HG03135 (cell line): ENCODE measurements at regions not wholly inside any gene's neighbourhood (a gene's known extent, or its start where the extent isn't known, plus 50 kb on each side); places are given as distances from the start of the nearest gene placed in this dataset.
"Not testable (repeated sequence)": the region's sequence is repeated elsewhere in the genome, so short reads cannot be mapped to it uniquely, and the experiment has no call there.

Source experiments
- ATAC-seq: cut with Tn5 transposase; IDR thresholded peaks from one replicate; pipeline ENCODE4 v1.9.1; 2021; ENCODE audit warnings: mild to moderate bottlenecking, moderate library complexity; ENCODE audit not compliant: unreplicated experiment

DNA sequence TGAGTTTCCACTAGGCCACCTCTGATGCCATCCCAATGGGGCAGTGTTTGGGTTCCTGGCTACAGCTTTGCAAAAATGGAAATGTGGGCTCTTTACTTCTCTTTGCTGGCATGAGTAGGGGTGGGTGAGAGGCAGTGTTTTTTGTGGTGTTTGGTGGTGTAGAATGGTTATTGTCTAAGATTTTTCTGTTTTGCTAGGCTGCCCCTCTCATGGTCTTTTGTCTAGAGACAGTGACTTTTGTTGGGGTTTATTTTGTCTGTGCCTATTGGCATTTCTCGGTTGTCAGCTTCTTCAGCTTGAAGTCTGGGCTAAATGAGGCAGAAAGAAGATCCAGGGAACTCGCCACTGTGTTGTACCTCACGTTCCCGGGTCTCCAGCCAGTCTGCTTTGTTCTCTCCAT lies 112.1 kb downstream of the CENPF start:
- ATAC-seq = no peak

DNA sequence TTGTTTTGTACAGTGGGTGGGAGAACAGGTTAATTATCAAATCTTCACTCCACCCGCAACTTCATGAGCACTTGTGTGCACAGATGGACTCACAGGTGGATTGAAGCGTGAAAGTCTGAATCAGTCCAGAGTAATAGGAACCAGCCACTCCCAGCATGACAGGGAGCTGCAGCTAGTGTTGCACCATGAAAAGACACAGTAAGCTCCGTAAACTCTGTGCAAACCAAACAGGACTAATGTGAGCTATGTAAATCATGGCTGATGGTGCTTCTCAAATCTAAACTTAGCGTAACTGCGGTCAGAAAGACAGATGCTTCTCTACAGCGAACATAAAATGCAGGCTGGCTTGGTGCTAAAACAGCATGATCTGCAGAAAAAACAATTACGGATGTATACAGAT lies 114.4 kb downstream of the CENPF start:
- no peak for ATAC-seq

DNA sequence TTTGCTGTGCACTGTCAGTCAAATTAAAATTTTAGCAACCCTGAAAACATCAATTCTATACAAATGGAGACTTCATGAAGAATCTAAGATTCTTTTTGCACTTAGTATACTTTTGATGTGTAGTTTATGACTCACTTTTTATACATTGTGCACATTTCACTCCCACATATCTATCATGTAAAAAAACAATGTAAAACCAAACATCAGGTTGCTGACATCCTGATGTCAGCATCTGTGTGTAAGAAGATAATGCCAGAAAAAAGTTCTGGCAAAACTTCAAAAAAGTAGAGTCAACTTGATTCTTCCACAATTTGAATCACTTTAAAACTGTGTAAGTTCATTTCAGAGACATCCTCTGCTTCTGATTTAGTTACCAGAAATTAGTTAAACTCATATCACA lies 115.7 kb downstream of the CENPF start:
- no peak for ATAC-seq

DNA sequence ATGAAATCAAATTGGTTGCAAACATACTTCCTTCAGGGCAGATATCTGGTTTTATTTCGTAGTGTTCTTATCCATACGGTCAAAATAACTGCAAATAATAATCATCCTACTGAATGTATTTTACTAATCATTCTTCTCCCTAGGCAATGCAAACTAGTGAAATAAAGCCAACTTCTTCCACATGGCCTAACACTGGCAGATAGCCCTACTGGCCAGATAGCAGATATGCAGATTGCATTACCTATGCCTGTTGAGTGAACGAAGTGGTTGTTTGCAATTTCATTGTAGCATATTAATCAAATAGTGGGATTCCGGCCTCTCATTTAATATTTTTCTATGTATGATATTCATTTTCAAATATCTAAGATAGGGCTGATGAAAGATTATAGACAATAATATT lies 116.2 kb downstream of the CENPF start:
- no peak for ATAC-seq

DNA sequence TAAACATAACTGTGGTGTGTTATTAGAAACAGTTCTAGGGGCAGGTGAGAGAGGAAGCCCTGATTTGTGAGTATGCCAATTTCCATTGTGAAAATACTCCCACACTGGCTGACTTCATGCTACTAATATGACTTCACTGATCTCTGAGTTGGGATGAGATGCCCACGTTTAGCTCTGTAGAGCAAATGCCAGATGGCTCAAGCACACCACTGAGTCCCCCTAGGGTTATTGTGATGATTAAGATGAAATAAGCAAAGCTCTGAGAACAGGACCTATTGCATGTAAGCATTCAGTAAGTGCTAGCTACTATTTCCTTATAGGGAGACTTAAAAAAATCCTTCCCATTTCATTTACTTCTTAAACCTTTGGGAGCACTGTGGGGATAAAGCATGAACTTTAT lies 117.6 kb downstream of the CENPF start:
- ATAC-seq = no peak

DNA sequence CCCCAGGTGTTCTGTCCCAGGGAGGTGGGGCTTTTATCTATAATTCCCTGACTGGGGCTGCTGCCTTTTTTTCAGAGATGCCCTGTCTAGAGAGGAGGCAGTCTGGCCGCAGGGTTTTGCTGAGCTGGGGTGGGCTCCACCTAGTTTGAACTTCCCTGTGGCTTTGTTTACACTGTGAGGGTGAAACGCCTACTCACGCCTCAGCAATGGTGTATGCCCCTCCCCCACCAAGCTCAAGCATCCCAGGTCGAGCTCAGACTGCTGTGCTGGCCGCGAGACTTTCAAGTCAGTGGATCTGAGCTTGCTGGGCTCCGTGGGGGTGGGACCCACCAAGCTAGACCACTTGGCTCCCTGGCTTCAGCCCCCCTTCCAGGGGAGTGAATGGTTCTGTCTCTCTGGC lies 124.3 kb downstream of the CENPF start:
- no peak for ATAC-seq

DNA sequence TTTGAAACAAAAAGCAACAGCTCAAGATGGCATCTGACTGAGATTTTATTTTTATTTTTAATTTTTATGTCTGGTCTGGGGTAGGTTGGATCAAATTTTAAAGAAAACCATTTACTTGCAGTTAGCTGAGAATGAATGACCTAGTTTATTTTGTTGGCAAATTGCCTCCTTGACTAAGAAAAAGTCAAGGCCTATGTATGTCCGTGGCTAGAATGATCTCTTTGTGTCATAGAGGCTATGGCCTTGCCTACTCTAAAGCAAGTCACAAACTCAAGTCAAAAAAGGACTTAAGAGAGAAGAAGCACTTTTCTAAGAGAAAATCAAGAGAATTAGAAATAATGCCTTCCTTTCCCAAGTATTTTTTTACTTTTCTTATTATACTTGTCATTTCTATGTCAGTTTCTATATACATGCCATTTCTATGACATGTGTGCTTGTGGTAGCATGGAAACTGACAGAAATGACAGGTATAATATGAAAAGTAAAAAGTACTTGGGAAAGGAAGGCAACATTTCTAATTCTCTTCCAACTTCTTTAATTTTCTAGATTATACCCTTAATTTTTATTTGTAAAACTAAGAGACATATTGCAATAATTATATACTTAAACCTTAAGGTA lies 136.7 kb downstream of the CENPF start:
- ATAC-seq = no peak

DNA sequence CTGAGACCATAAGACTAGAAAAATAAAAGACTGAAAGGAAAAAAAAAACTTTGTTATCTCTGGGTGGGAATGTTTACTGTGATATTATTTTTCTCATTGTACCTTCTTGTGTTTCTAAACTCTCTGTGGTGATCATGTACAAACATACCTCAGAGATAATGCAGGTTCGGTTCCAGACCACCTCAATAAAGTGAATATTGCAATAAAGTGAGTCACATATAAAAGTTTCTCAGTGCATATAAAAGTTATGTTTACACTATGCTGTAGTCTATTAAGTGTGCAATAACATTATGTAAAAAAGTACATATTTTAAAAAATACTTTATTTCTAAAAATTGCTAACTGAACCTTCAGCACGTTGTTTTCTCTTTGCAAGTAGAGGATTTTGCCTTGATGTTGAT lies 137.5 kb downstream of the CENPF start:
- no peak for ATAC-seq

DNA sequence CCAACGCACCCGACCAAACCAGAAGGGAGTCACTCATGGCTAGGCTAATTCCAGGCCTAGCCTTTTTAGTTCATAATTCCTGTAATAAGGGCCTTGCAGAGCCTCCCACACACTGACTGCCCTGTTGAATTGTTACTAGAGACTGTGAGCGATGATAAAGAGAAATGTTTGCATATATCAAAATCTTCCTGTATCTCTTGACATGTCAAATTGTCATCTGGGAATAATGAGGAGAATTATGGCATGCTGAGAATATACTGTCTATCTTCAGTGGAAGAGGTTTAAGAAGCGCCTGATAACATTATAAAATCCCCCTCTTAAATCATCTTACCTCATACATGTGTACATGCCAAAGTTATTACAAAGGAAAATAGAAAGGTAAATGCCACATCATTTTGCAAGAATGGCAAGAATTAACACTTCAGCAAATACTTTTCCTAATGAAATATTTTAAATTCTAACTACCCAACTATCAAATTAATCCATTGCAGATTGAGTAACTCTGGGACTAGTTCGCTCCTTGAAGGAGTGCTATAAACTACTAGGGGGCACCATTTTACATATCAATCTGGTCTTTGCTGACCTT lies 144.1 kb downstream of the CENPF start:
- ATAC-seq = no peak

DNA sequence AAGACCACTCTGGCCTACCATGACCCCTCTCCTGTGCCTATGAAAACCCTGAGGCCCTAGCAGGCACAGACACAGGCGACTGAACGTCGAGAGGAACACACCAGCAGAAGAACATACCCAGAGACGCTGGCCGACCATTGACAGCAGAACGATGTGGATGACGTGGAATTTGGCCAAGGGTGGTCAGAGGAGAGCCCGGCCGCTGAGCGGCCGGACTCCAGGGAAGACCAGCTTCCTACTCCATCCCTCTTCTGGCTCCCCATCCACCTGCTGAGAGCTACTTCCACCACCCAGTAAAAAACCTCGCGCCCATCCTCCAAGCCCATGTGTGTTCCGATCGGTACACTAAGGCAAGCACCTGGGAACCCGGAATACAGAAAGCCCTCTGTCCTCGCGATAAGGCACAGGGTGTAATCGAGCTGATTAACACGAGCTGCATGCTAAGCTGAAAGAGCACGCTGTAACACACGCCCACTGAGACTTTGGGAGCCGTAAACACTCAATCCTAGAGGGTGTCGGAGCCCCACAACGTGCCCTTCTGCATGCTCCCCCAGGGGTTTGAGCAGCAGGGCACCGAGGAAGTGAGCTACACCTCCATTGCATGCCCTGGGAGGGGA lies 150.3 kb downstream of the CENPF start:
- no peak for ATAC-seq

DNA sequence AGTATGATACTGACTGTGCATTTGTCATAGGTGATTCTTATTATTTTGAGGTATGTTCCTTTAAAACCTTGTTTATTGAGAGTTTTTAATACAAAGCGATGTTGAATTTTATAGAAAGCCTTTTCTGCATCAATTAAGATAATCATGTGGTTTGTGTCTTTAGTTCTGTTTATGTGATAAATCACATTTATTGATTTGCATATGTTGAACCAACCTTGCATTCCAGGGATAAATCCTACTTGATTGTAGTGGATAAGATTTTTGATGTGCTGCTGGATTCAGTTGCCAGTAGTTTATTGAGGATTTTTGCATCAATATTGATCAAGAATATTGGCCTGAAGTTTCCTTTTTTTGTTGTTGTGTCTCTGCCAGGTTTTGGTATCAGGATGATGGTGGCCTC lies 158.0 kb downstream of the CENPF start:
- ATAC-seq = no peak

DNA sequence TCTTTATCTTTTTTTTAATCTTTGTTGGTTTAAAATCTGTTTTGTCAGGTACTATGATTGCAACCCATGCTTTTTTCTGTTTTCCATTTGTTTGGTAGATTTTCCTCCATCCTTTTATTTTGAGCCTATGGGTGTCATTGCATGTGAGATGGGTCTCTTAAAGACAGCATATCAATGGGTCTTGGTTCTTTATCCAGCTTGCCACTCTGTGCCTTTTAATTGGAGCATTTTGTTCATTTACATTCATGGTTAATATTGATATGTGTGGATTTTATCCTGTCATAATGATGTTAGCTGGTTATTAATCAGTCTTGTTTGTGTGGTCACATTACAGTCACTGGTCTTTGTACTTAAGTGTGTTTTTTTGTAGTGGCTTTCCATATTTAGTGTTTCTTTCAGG lies 159.9 kb downstream of the CENPF start:
- no peak for ATAC-seq

DNA sequence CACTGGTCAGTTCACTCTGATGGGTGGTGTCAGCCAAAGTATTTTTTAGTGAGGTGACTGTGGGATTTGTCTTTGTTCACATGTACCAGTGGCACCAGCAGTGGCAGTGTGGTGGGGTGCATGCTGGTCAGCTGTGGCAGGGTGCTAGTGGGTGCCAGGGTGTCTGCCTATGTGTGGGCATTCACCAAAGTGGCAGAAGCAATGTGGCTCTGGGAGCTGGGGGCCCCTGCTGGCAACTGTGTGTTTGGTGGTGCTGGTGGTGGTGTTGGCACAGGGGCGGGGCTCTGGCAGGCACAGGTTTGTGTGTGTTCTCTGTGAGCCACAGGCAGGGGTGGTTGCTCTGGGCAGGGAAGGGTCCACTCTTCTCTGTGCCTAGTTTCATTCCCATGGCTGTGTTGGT lies 161.5 kb downstream of the CENPF start:
- ATAC-seq = no peak

DNA sequence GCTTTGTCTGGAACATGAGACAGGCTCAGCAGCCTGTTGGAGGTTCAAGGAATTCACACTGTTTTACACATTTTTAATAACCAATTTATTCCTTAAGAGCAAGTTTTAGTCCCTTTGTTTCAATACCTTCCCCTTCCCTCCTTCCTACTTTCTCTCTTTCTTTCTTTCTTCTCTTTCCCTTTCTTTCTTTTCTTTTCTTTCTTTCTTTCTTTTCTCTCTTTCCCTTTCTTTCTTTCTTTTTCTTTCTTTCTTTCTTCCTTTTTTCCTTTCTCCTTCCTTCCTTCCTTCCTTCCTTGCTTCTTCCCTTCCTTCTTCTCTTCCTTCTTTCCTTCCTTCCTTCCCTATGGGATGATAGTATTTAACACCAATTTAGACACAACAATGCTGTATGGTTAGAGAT lies 164.2 kb downstream of the CENPF start:
- ATAC-seq = no peak

DNA sequence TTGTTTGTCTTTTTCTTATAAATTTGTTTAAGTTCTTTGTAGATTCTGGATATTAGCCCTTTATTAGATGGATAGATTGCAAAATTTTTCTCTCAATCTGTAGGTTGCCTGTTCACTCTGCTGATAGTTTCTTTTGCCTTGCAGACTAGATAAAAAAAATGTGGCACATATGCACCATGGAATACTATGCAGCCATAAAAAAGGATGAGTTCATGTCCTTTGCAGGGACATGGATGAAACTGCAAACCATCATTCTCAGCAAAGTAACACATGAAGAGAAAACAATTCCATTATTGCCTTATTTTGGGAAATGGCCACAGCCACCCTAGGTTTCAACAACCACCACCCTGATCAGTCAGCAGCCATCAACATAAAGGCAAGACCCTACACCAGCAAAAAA lies 166.7 kb downstream of the CENPF start:
- ATAC-seq = not testable (repeated sequence)

DNA sequence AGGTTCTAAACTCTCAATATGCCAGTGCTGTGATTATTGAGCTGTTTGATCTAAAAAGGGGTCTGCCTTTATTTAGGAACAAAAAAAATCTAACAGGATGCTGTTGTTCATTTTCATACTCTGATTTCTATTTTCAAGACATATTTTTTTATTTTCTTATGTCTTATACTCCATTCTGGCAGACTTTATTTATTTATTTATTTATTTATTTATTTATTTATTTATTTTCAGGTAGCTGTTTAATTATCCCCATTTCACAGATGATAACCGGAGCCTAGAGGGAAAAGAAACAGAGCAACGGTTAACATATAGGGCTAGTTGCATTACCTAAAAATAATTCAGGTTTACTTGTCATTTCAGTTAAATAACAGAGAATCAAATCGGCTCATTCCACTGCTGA lies 174.4 kb downstream of the CENPF start:
- ATAC-seq = no peak

DNA sequence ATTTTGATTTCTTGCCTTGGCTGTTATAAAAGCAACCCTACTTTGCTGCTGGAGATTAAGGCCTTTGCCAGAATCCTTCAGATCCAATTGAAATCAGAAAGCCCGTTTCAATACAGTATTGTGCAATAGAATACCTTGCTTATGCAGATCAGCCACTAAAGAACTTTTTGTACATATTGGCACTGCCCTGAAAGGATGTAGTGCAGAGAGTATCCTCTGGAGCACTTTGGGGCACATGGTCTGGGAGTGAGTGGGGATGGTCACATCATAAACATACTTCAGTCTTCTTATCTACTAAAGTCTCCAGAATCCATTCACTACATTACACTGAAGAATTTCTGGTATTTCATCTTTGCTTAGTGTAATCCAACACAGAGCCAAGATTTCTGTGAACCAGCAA lies 189.0 kb downstream of the CENPF start:
- no peak for ATAC-seq

DNA sequence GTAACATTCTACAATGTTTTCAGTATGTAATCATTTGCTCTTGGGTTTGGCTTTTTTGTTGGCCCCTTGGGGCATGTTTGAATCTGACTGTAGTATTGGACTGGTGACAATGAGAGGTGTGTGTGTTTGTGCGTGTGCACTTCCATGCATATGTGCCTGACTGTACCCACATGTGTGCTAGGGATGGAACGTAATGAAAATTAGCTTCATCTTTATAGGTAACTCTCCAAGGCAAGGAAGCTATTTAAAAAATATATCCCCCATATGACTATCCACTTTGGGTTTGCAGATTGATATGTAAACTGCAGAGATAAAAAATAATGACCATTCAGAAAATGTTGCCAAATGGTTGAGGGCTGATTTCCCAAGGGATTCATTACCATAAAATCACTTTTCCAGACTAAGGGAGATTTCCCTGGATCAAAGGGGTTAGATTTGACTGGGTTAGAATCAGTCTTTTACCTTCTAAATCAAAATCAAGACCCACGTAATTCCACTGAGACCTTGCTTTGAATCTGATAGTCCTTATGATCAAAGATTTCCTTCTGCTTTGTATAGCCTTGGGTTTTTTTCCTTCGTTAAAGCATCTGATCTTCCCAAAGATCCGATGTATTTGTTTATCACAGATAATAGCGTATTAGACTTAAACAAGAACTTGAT lies 189.7 kb downstream of the CENPF start:
- ATAC-seq = no peak

DNA sequence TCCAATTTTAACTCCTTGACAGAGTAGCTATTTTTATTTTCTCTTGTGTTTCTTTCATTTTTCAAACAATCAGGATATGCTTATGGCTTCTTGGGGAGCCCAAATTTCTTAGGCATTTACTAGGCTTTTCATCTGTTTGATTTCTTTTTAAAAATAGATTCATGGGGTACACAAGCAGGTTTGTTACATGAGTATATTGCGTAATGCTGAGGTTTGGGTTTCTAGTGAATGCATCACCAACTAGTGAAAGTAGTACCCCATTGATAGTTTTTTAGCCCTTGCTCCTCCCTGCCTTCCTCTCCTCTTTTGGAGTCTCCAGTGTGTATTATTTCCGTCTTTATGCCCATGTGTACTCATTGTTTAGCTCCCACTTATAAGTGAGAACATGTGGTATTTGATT lies 190.7 kb downstream of the CENPF start:
- no peak for ATAC-seq

DNA sequence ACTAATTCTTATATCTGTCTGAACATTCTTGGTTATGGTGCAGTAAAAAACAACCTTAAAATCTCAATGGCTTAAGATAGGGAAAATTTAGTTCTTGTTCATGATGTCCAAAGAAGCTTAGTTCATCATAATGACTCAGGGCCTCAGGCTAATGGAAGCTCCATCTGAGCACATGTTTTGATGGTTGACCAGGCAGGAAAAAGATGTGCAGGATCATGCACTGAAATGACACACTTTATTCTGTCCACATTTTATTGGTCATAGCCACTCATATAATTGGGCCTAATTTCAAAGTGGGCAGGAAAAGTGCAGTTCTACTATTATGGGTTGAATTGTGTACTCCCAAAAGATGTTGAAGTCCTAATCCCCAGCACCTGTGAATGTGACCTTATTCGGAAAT lies 198.2 kb downstream of the CENPF start:
- ATAC-seq = no peak

DNA sequence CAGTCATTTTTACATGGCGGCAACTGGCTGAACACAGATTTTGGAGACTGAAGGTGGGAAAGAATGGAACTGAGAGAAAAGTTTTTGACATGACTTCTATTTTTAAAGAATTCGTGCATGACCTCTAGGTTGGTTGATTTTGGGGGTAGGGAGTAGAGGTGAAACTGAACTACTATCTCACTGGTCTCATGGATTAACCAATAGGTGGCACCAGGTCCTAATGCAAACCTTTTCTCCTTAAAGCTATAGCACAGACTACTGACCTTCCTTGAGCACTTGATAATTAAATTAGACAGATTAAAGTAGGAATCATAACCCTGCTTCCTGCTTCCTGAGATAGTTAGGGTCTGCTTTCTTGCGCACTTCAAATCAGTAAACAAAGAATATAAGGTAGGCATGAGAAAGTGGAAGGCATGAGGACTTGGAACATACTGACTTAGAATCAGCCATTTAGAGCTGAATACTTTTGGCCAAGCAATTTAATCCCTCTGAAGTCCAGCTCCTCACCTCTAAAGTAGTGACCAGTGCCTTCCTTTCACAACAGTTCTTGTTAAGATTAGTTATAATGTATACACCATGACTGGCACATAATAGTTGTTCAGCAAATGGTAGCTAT lies 206.0 kb downstream of the CENPF start:
- ATAC-seq = no peak

DNA sequence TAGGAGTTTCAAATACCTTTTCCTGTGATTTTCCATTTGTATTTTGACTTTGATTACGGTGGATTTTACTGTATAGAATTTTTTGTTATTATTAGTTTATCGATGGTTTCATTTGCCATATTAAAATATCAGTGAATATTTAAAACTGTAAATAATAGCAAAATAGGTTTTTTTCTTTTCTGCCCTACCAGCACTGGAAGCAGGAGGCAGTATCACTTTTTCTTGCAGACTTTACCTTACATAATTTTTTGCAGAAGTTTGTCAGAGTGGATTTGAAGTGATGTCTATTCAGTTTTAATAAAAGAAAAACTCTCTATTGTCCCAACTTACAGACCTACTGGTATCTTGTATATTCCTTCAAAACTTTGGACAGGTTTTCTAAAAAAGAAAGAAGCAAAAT lies 213.6 kb downstream of the CENPF start:
- no peak for ATAC-seq
